SJCRH30 (cell line): ENCODE measurements at regions not wholly inside any gene's neighbourhood (a gene's known extent, or its start where the extent isn't known, plus 50 kb on each side); places are given as distances from the start of the nearest gene placed in this dataset.

Experiments used
- DNase-seq, 2 experiments: peaks; one replicate each; pipeline ENCODE4 v3.0.0-alpha.2; 2015 to 2020
- H3K27ac ChIP-seq: fragments of 250-450 bp; sonication (Bioruptor Pico); 2 replicates; pipeline ENCODE4 v1.5.1; 2020; ENCODE audit warnings: mild to moderate bottlenecking, moderate library complexity
- H3K27me3 ChIP-seq: fragments of 250-450 bp; sonication (Bioruptor Pico); 2 replicates; pipeline ENCODE4 v1.5.1; 2020; ENCODE audit warnings: mild to moderate bottlenecking, moderate library complexity
- H3K36me3 ChIP-seq: fragments of 250-450 bp; sonication (Bioruptor Pico); 2 replicates; pipeline ENCODE4 v1.5.1; 2020; ENCODE audit warnings: mild to moderate bottlenecking, moderate library complexity
- H3K4me1 ChIP-seq: fragments of 250-450 bp; sonication (Bioruptor Pico); 2 replicates; pipeline ENCODE4 v1.5.1; 2020; ENCODE audit warnings: mild to moderate bottlenecking, moderate library complexity
- H3K4me3 ChIP-seq: fragments of 250-450 bp; sonication (Bioruptor Pico); 2 replicates; pipeline ENCODE4 v1.5.1; 2020; ENCODE audit warnings: mild to moderate bottlenecking, moderate library complexity
- H3K9me3 ChIP-seq: fragments of 250-450 bp; sonication (Bioruptor Pico); replicated peaks from 2 replicates; pipeline ENCODE4 v1.5.1; 2020; ENCODE audit warnings: mild to moderate bottlenecking, moderate library complexity

GRCh38 chr2:175872721-175873120 is 129.3 kb downstream of the LNPK start:
- Histone ChIP-seq H3K27ac (no peak overlapping the region), H3K27me3 (no peaks in the 10 kb centered on the region), H3K36me3 (no peaks in the 10 kb centered on the region), H3K4me1 (no peaks in the 10 kb centered on the region), H3K4me3 (no peak overlapping the region), H3K9me3 (no peaks in the 10 kb centered on the region)
- DNase-seq, result no peak

- no peaks in the 10 kb centered on the region for H3K4me1 ChIP-seq
- no peaks in the 10 kb centered on the region for H3K36me3 ChIP-seq
- no peaks in the 10 kb centered on the region for H3K27me3 ChIP-seq
- no peaks in the 10 kb centered on the region for H3K9me3 ChIP-seq
- H3K27ac ChIP-seq, result no peak overlapping the region
- no peak overlapping the region for H3K4me3 ChIP-seq
- no peak for DNase-seq
These were observed 130.1 kb downstream of the LNPK start for GRCh38 chr2:175872005-175872348.

DNA sequence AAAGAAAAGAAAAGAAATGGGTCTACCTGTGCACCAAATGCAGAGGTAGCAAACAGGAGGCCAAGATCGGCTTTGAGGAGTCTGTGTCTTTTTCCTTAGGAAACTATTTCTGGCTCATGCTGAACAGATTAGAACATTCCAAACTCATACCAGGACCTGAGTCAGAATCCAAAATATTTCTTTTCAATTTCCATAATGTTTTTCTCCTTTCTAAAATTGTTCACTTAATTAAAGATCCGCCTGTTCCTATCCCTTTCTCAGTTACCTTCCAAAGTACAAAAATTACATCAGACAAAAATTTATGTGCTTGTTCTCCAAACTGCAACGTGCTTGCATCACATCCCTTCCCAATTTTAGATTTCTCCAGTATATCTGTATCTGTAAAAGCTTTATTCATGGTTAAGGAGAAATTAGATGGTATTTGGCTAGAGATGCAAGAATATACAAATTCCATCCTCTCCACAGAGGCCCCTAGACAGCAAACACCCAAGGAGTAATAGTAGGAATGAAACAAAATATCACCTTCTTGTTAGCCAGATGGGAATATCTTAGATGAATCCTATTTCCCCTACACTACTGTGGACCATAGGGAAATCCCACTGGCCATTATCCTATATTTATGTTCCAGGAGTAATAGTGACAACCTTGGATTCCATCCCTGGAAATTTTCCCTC is 130.6 kb downstream of the LNPK start:
- no peaks in the 10 kb centered on the region for H3K27me3 ChIP-seq
- no peak for DNase-seq
- H3K27ac ChIP-seq, result no peak overlapping the region

GRCh38 chr2:175865716-175866115 is 136.4 kb downstream of the LNPK start:
- no peaks in the 10 kb centered on the region for H3K27me3 ChIP-seq
- no peak overlapping the region for H3K27ac ChIP-seq

More for the DNA sequence above, 130.6 kb downstream of the LNPK start:
- Histone ChIP-seq H3K4me3 (no peak overlapping the region), H3K9me3 (no peaks in the 10 kb centered on the region), H3K36me3 (no peaks in the 10 kb centered on the region), H3K4me1 (no peaks in the 10 kb centered on the region)

DNA sequence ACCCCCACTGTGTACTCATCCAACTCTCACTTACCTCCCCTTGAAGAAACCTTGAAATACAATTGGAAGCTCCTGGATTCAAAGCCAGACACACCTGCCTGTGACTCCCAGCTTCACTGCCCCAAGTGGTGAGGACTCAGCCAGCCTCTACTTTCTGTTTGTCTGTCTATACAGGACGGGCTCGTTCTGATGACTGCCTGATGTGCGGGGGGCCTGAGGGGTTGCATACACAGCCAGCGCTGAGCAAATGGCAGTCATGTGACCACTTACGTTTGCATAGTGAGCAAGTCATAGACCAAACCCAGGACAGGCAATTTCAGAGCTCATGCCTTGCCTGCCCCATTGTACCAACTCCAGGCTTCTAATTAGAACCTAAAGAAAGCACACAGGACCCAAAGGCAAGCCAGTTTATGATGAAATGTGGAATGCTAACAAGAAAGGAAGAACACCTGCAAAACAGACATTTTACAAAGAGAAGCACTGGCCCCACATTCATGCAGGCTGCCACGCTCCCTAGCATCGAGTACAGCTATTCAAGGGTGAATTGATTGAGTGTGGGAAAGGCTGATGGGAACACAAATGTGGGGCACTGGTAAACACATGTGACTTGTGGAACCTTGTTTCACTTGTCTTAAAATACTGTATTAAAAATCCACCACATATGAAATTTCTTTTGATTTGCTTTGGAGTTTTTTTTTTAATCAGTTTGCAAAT is 137.8 kb downstream of the LNPK start:
- H3K36me3 ChIP-seq, result no peaks in the 10 kb centered on the region
- no peaks in the 10 kb centered on the region for H3K4me1 ChIP-seq
- no peaks in the 10 kb centered on the region for H3K27me3 ChIP-seq
- no peak overlapping the region for H3K4me3 ChIP-seq
- H3K9me3 ChIP-seq, result no peaks in the 10 kb centered on the region
- no peak for DNase-seq
- no peak overlapping the region for H3K27ac ChIP-seq

More at GRCh38 chr2:175865716-175866115, 136.4 kb downstream of the LNPK start:
- no peaks in the 10 kb centered on the region for H3K4me1 ChIP-seq
- no peak overlapping the region for H3K4me3 ChIP-seq
- no peak for DNase-seq
- no peaks in the 10 kb centered on the region for H3K36me3 ChIP-seq
- no peaks in the 10 kb centered on the region for H3K9me3 ChIP-seq

DNA sequence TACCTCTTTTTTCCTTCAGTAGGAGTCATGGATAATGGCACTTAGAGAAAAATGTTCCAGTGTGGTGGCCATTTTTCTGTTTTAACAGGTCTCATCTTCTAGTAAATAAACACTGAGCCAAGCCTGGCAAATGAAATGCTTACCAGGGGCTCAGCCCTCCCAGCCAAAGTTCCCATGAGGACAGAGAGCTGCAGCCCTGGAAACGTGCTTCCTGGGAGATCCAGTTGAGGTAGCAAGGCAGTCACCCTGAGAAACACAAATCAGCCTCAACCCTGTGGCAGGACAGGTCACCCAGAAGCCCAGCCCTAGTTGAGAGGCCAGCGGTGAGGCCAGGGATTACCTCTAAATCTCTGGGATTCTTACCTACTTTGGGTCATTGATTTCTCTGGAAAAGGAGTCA is 140.1 kb downstream of the LNPK start:
- Histone ChIP-seq H3K4me3 (no peak overlapping the region), H3K4me1 (no peaks in the 10 kb centered on the region), H3K27ac (no peak overlapping the region), H3K36me3 (no peaks in the 10 kb centered on the region), H3K27me3 (no peaks in the 10 kb centered on the region), H3K9me3 (no peaks in the 10 kb centered on the region)
- no peak for DNase-seq

DNA sequence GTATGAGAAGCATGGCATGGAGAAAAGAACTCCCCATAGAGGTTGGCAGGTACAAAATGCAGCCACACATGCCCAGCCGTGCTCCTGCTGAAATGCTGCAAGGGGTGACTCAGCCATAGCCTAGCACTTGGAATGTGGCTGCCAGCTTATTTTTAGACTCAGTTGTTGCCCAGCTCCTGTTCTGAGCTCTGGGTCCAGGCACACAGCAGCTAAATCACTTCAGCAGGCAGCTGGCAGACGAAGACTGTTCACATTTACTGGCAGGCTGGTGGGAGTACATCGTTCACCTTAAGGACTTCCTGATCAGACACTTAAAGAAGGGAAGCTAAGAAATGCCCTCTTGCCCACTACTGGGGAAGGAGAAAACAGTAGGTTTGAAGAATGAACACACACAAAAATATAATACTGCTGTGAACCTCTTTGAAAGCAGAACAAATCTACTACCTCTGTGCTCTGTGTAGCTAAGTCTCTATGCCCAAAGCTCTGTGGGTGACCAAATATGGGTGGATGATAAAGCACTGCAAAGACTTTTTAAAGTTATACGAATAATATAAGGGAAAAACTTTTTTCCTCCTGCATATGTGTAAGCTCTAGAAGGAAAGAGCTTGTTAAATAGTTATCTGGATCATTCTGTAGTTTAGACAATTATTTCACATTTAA is 146.1 kb downstream of the LNPK start:
- Histone ChIP-seq H3K4me3 (no peak overlapping the region), H3K27me3 (no peaks in the 10 kb centered on the region), H3K9me3 (no peaks in the 10 kb centered on the region), H3K27ac (peak overlapping the region; percentile 80), H3K4me1 (peaks cover 36% of the 10 kb centered on the region), H3K36me3 (no peaks in the 10 kb centered on the region)
- DNase-seq, result peak; percentile 63 to 64

- Histone ChIP-seq H3K4me1 (peaks cover 36% of the 10 kb centered on the region), H3K27ac (peak overlapping the region; percentile 80), H3K27me3 (no peaks in the 10 kb centered on the region), H3K4me3 (peak overlapping the region; percentile 3; the same call in 1 of the 2 replicates), H3K36me3 (no peaks in the 10 kb centered on the region), H3K9me3 (no peaks in the 10 kb centered on the region)
- DNase-seq, result peak; percentile 24 to 43
These were observed 146.8 kb downstream of the LNPK start for GRCh38 chr2:175855236-175855635.

GRCh38 chr2:175854665-175855064 is 147.4 kb downstream of the LNPK start:
- no peaks in the 10 kb centered on the region for H3K27me3 ChIP-seq
- no peaks in the 10 kb centered on the region for H3K36me3 ChIP-seq
- no peaks in the 10 kb centered on the region for H3K9me3 ChIP-seq
- peak; percentile 83 to 90 for DNase-seq
- peak overlapping the region; percentile 80 for H3K27ac ChIP-seq
- H3K4me3 ChIP-seq, result peak overlapping the region; percentile 32
- H3K4me1 ChIP-seq, result peaks cover 36% of the 10 kb centered on the region

DNA sequence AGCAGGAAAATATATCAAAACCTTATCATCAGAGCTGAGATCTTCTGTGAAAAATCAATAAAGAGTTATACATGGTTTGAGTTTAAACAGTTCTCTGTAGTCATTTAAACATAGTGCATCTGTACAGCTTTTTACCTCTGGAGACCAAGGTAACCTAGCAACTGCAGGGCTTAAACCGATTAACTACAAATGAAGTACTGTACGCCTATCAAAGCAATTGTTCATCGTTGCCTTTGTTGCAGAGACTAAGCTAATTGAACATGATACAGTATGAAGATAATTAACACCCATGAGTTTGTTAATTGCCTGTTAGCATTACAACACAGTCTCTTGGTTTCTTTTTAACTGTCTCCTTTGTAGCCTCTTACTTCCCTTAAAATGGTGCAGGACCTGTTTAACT is 147.9 kb downstream of the LNPK start:
- Histone ChIP-seq H3K4me1 (peaks cover 36% of the 10 kb centered on the region), H3K4me3 (peak overlapping the region; percentile 32), H3K27me3 (no peaks in the 10 kb centered on the region), H3K27ac (peak overlapping the region; percentile 80), H3K9me3 (no peaks in the 10 kb centered on the region), H3K36me3 (no peaks in the 10 kb centered on the region)
- DNase-seq, result peak in 1 of 2 experiments; percentile 46

GRCh38 chr2:175853616-175853890 is 148.5 kb downstream of the LNPK start:
- DNase-seq, result no peak
- H3K9me3 ChIP-seq, result no peaks in the 10 kb centered on the region
- peaks cover 36% of the 10 kb centered on the region for H3K4me1 ChIP-seq
- H3K4me3 ChIP-seq, result no peak overlapping the region
- H3K36me3 ChIP-seq, result no peaks in the 10 kb centered on the region
- H3K27me3 ChIP-seq, result no peaks in the 10 kb centered on the region
- peak overlapping the region; percentile 6; the same call in 1 of the 2 replicates for H3K27ac ChIP-seq

DNA sequence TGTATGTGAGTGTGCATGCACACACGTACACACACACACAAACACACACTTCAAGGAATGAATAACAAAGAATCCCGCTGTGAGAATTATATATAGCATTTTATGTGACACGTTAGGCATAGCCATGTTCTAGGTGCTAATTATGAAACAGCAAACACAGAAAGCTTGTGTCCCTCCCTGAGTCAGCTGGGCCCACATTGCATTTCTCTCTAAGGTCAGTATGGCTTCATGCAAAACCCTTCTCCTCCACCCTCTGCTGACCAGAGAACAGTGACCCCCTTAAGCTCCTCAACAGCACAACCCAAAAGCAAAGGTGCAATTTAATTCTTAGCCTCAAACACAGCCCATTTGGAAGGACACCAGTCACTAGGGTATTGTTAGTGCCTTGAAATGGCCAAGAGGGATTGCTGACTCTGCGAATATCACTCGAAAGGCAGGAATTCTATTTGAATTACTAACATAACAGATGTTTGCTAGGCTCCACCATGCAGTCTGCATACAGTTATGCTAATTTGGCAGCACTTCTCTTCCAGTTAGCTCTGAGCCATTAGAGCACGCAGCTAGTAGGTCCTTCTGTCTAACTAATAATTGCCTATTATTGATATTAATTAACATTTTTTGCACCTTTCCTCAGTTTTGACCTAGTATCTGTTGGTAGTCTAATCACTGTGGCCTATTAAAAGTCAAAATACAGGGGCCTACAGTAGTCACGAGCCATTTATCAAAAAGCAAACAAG is 149.0 kb downstream of the LNPK start:
- DNase-seq, result peak; percentile 25 to 29
- no peak overlapping the region for H3K4me3 ChIP-seq
- no peaks in the 10 kb centered on the region for H3K36me3 ChIP-seq
- no peaks in the 10 kb centered on the region for H3K27me3 ChIP-seq
- H3K9me3 ChIP-seq, result no peaks in the 10 kb centered on the region
- H3K27ac ChIP-seq, result peak overlapping the region; percentile 6; the same call in 1 of the 2 replicates
- peaks cover 36% of the 10 kb centered on the region for H3K4me1 ChIP-seq

- DNase-seq, result no peak
- no peak overlapping the region for H3K27ac ChIP-seq
- H3K4me3 ChIP-seq, result no peak overlapping the region
- peaks cover 17% of the 10 kb centered on the region for H3K4me1 ChIP-seq
- H3K9me3 ChIP-seq, result no peaks in the 10 kb centered on the region
- H3K36me3 ChIP-seq, result no peaks in the 10 kb centered on the region
- no peaks in the 10 kb centered on the region for H3K27me3 ChIP-seq
These were observed 154.9 kb downstream of the LNPK start for GRCh38 chr2:175847128-175847527.

DNA sequence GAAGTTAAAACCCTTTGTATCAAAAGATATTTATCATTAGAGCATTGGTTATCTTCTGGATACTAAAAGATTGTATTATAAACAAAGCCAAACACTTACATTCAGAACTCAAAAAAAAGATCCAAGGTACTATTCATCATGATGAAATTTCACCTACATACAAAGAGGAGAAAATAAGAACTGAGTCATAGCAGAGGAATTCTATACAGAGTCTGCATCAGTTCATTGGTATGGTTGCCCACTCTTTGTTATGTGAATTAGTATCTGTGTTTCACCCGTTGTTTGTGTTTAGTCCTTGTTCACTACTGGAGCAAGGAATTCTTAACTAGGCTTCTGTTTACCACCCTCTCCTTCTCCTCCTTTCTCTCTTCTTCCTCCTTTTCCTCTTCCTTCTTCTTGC is 157.9 kb downstream of the LNPK start:
- Histone ChIP-seq H3K4me3 (no peak overlapping the region), H3K4me1 (peaks cover 22% of the 10 kb centered on the region), H3K27me3 (no peaks in the 10 kb centered on the region), H3K36me3 (no peaks in the 10 kb centered on the region), H3K27ac (peak overlapping the region; percentile 54), H3K9me3 (no peaks in the 10 kb centered on the region)
- peak in 1 of 2 experiments; percentile 14 for DNase-seq

GRCh38 chr2:175843625-175844024 is 158.4 kb downstream of the LNPK start:
- H3K4me1 ChIP-seq, result peaks cover 22% of the 10 kb centered on the region
- peak; percentile 9 to 44 for DNase-seq
- H3K36me3 ChIP-seq, result no peaks in the 10 kb centered on the region
- peak overlapping the region; percentile 54 for H3K27ac ChIP-seq
- no peaks in the 10 kb centered on the region for H3K27me3 ChIP-seq
- H3K4me3 ChIP-seq, result no peak overlapping the region
- no peaks in the 10 kb centered on the region for H3K9me3 ChIP-seq
